CD14-positive monocyte (primary cell): ENCODE measurements at regions not wholly inside any gene's neighbourhood (a gene's known extent, or its start where the extent isn't known, plus 50 kb on each side); places are given as distances from the start of the nearest gene placed in this dataset.

Source experiments
- DNase-seq, 3 donors: peaks; one replicate each; pipeline ENCODE4 v3.0.0-alpha.2; 2011 to 2022
- H2AFZ ChIP-seq: 2 replicates; pipeline ENCODE4 v1.6.0; 2012; ENCODE audit warnings: mild to moderate bottlenecking, low read depth, low read length, inconsistent platforms; ENCODE audit not compliant: insufficient read depth, poor library complexity, severe bottlenecking
- H3K27ac ChIP-seq, 2 donors: 1 replicate in 1 of 2; 2 replicates in 1 of 2; pipeline ENCODE4 v1.5.1; 2012 to 2013; ENCODE audit warnings: low read length in 2 of 2, control low read depth in 1 of 2, inconsistent platforms in 1 of 2, low read depth in 1 of 2, mild to moderate bottlenecking in 1 of 2
- H3K27me3 ChIP-seq, 2 donors: one replicate each; pipeline versions ENCODE4 v1.6.0 to v1.6.1; 2011 to 2013; ENCODE audit warnings: low read length in 2 of 2; ENCODE audit not compliant: control insufficient read depth in 2 of 2, insufficient read depth in 2 of 2
- H3K36me3 ChIP-seq, 2 donors: replicated peaks in 1 of 2; 1 replicate in 1 of 2; 2 replicates in 1 of 2; pipeline versions ENCODE4 v1.5.1 to v1.6.1; 2012 to 2013; ENCODE audit warnings: low read length in 2 of 2, control low read depth in 1 of 2, inconsistent platforms in 1 of 2, mild to moderate bottlenecking in 1 of 2; ENCODE audit not compliant: insufficient read depth in 2 of 2, control insufficient read depth in 1 of 2
- H3K4me1 ChIP-seq, 2 donors: 1 replicate in 1 of 2; 2 replicates in 1 of 2; pipeline versions ENCODE4 v1.5.1 to v1.6.1; 2012 to 2013; ENCODE audit warnings: low read length in 2 of 2, control low read depth in 1 of 2, inconsistent platforms in 1 of 2, mild to moderate bottlenecking in 1 of 2, moderate library complexity in 1 of 2; ENCODE audit not compliant: insufficient read depth in 2 of 2, control insufficient read depth in 1 of 2
- H3K4me2 ChIP-seq: replicated peaks from 2 replicates; pipeline ENCODE3; 2012; ENCODE audit warnings: low read length, moderate library complexity, mild to moderate bottlenecking; ENCODE audit not compliant: poor library complexity, severe bottlenecking; ENCODE audit errors: extremely low read depth
- H3K4me3 ChIP-seq, 3 experiments: fragments of 200-600 bp in 1 of 3; sonication (generic) in 1 of 3; replicated peaks in 1 of 3; 1 replicate in 2 of 3; 2 replicates in 1 of 3; pipeline ENCODE4 v1.5.1; 2011 to 2013; ENCODE audit warnings: low read length in 3 of 3, mild to moderate bottlenecking in 3 of 3, control low read depth in 2 of 3, low read depth in 2 of 3, inconsistent platforms in 1 of 3, moderate library complexity in 1 of 3
- H3K79me2 ChIP-seq: 2 replicates; pipeline ENCODE4 v1.6.0; 2012; ENCODE audit warnings: mild to moderate bottlenecking, control low read depth, inconsistent platforms, low read length, moderate library complexity; ENCODE audit not compliant: insufficient read depth
- H3K9ac ChIP-seq: 2 replicates; pipeline ENCODE4 v1.6.0; 2017; ENCODE audit warnings: low read length, mild to moderate bottlenecking; ENCODE audit not compliant: insufficient read depth, poor library complexity, severe bottlenecking
- H3K9me3 ChIP-seq, 2 donors: replicated peaks in 1 of 2; 1 replicate in 1 of 2; 2 replicates in 1 of 2; pipeline versions ENCODE4 v1.5.1 to v1.6.1; 2012 to 2013; ENCODE audit warnings: low read length in 2 of 2, control low read depth in 1 of 2; ENCODE audit not compliant: control insufficient read depth in 1 of 2, insufficient read depth in 1 of 2
- H4K20me1 ChIP-seq: 2 replicates; pipeline ENCODE4 v1.6.0; 2012; ENCODE audit warnings: mild to moderate bottlenecking, low read length, control low read depth, moderate library complexity; ENCODE audit not compliant: insufficient read depth
- H3K27ac Mint-ChIP-seq, 7 donors: one replicate each; pipeline ENCODE4 v1.8.0; 2020; ENCODE audit warnings: mild to moderate bottlenecking in 7 of 7, mixed read lengths in 7 of 7, moderate library complexity in 6 of 7, inconsistent platforms in 2 of 7
- H3K27me3 Mint-ChIP-seq, 3 donors: one replicate each; pipeline ENCODE4 v1.8.0; 2021 to 2022; ENCODE audit warnings: low read depth in 3 of 3, mild to moderate bottlenecking in 3 of 3, mixed read lengths in 3 of 3, moderate library complexity in 3 of 3, inconsistent platforms in 1 of 3
- H3K36me3 Mint-ChIP-seq, 2 donors: one replicate each; pipeline ENCODE4 v1.8.0; 2020; ENCODE audit warnings: mixed read lengths in 2 of 2, inconsistent platforms in 1 of 2, mild to moderate bottlenecking in 1 of 2
- H3K4me1 Mint-ChIP-seq: one replicate; pipeline ENCODE4 v1.8.0; 2020; ENCODE audit warnings: mild to moderate bottlenecking, mixed read lengths
- H3K4me3 Mint-ChIP-seq, 2 donors: one replicate each; pipeline ENCODE4 v1.8.0; 2020; ENCODE audit warnings: mild to moderate bottlenecking in 2 of 2, mixed read lengths in 2 of 2, moderate library complexity in 1 of 2
- H3K9me3 Mint-ChIP-seq, 7 donors: one replicate each; pipeline ENCODE4 v1.8.0; 2020 to 2022; ENCODE audit warnings: mixed read lengths in 7 of 7, mild to moderate bottlenecking in 6 of 7, moderate library complexity in 6 of 7, inconsistent platforms in 2 of 7
- CTCF ChIP-seq: fragments of 200-600 bp; IDR thresholded peaks from one replicate; pipeline ENCODE4 v1.8.0; 2022; ENCODE audit warnings: antibody characterized with exemption, mild to moderate bottlenecking
- WGBS: methylation state at CpG from one replicate; pipeline ENCODE4 v1.1.5; 2013; ENCODE audit warnings: missing lambda C conversion rate; ENCODE audit not compliant: insufficient coverage; 5-methylcytosine and 5-hydroxymethylcytosine counted together
- intact Hi-C, 2 donors: fragments of 100-400 bp; cut with micrococcal nuclease; formaldehyde crosslinking; loops; one replicate each; pipeline versions ENCODE4 v1.15.0 to v1.15.1; 2023

GRCh38 chr12:68445824-68446223 is 113.7 kb upstream of the MDM1 start:
- H3K9ac ChIP-seq, result no peak overlapping the region
- no peak for TF ChIP-seq CTCF
- H3K4me2 ChIP-seq, result no peak overlapping the region
- no peaks in the 10 kb centered on the region for H3K79me2 ChIP-seq
- H3K9me3 Mint-ChIP-seq, result peaks cover 7 to 14% (median 12%) of the 10 kb centered on the region in 7 donors
- H3K27me3 Mint-ChIP-seq, result no peaks in the 10 kb centered on the region
- no peaks in the 10 kb centered on the region for H3K36me3 ChIP-seq
- no peak for DNase-seq
- H3K4me3 ChIP-seq, result no peak overlapping the region
- H2AFZ ChIP-seq, result no peak overlapping the region
- H3K4me1 Mint-ChIP-seq, result peaks cover 43% of the 10 kb centered on the region
- H3K36me3 Mint-ChIP-seq, result peaks cover 13 to 16% of the 10 kb centered on the region in 2 donors
- peak overlapping the region in 1 of 7 donors; percentile 6 for H3K27ac Mint-ChIP-seq
- H3K9me3 ChIP-seq, result no peaks in the 10 kb centered on the region
- peaks cover 19 to 40% of the 10 kb centered on the region in 2 donors for H3K4me1 ChIP-seq
- no peaks in the 10 kb centered on the region for H4K20me1 ChIP-seq
- no peak overlapping the region for H3K27ac ChIP-seq
- no peak overlapping the region for H3K4me3 Mint-ChIP-seq
- intact Hi-C loops, result loop anchor here in 1 of 2 donors (10.0 kb wide), 1 partner anchor 91 kb away; no protein-coding TSS in a partner anchor
- H3K27me3 ChIP-seq, result no peaks in the 10 kb centered on the region
- no CpG with 5 or more reads among the region's 1 CpG for WGBS

- H3K27me3 ChIP-seq, result no peaks in the 10 kb centered on the region
- no peaks in the 10 kb centered on the region for H3K9me3 ChIP-seq
- peaks cover 25 to 45% of the 10 kb centered on the region in 2 donors for H3K4me1 ChIP-seq
- H3K36me3 Mint-ChIP-seq, result peaks cover 13 to 16% of the 10 kb centered on the region in 2 donors
- TF ChIP-seq CTCF, result no peak
- H3K79me2 ChIP-seq, result no peaks in the 10 kb centered on the region
- no peak overlapping the region for H2AFZ ChIP-seq
- H3K9me3 Mint-ChIP-seq, result peaks cover 7 to 14% (median 12%) of the 10 kb centered on the region in 7 donors
- no peaks in the 10 kb centered on the region for H3K36me3 ChIP-seq
- no peaks in the 10 kb centered on the region for H4K20me1 ChIP-seq
- peaks cover 0 to 1% (median 0%) of the 10 kb centered on the region in 3 donors for H3K27me3 Mint-ChIP-seq
- no peak overlapping the region for H3K4me3 ChIP-seq
- intact Hi-C loops, result loop anchor here in 1 of 2 donors (10.0 kb wide), 1 partner anchor 92 kb away; no protein-coding TSS in a partner anchor
- no peak overlapping the region for H3K27ac Mint-ChIP-seq
- H3K9ac ChIP-seq, result no peak overlapping the region
- no peak overlapping the region for H3K4me2 ChIP-seq
- no peak for DNase-seq
- H3K4me1 Mint-ChIP-seq, result peaks cover 43% of the 10 kb centered on the region
- no CpG with 5 or more reads among the region's 1 CpG for WGBS
- no peak overlapping the region for H3K27ac ChIP-seq
- H3K4me3 Mint-ChIP-seq, result no peak overlapping the region
These were observed 114.2 kb upstream of the MDM1 start for GRCh38 chr12:68446384-68446783.
